ENCODE measurements at regions not wholly inside any gene's neighbourhood (a gene's known extent, or its start where the extent isn't known, plus 50 kb on each side); places are given as distances from the start of the nearest gene placed in this dataset.
"Not testable (repeated sequence)": the region's sequence is repeated elsewhere in the genome, so short reads cannot be mapped to it uniquely, and the experiment has no call there.

DNA sequence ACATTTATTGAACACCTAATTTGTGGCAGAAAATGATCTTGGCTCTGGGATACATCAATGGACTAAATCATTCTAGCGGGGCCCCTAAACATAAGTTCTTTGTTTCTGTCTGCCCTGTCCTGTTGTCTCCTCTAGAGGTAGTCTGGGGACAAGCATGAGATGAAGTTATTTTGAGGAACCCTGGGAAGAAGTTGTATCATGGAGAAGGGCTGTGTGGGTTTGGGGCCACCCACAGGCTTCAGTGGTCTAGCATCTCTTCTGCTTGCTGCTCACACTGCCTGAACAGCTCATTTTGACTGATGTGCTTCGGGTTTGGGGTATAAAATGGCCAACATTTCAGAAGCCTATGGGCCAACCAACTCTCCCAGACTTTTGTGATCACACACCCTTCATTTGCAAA, 50.3 kb upstream of the OSBPL11 start:
- no peak overlapping the region for H3K27ac Mint-ChIP-seq

DNA sequence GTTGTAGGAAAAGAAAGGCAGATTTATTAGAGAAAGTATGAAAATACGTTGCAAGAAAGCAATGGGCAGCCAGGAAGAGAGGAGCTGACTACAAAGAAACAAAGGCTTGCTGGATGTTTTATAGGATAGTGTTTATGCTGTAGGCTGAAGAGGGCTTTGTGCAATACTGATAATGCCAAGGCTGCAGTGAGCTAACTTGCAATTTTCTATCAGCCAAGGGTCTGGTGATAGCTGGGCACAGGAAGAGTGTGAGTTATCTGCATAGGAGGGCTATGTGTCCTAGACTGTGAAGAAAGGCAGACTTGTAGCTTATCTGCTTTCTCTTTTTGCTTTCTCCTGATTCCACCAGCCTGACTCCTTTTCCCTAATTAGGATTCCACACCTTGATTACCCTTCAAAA, 51.3 kb upstream of the OSBPL11 start:
- H3K4me1 Mint-ChIP-seq = no peaks in the 10 kb centered on the region
- no peak for DNase-seq (ENCODE audit: low spot score in 2 of 2)
- H3K4me3 Mint-ChIP-seq = no peak overlapping the region
- ATAC-seq (ENCODE audit: low read depth) = no peak
- H3K27me3 Mint-ChIP-seq = no peaks in the 10 kb centered on the region
- no peaks in the 10 kb centered on the region for H3K9me3 Mint-ChIP-seq
- H3K27ac Mint-ChIP-seq = no peak overlapping the region
- H3K36me3 Mint-ChIP-seq = no peaks in the 10 kb centered on the region

More for the DNA sequence above, 50.3 kb upstream of the OSBPL11 start:
- DNase-seq (ENCODE audit: low spot score in 2 of 2) (no peak), ATAC-seq (ENCODE audit: low read depth) (no peak)
- H3K9me3 Mint-ChIP-seq = no peaks in the 10 kb centered on the region
- H3K4me3 Mint-ChIP-seq = no peak overlapping the region
- no peaks in the 10 kb centered on the region for H3K27me3 Mint-ChIP-seq
- no peaks in the 10 kb centered on the region for H3K4me1 Mint-ChIP-seq
- H3K36me3 Mint-ChIP-seq = no peaks in the 10 kb centered on the region

DNA sequence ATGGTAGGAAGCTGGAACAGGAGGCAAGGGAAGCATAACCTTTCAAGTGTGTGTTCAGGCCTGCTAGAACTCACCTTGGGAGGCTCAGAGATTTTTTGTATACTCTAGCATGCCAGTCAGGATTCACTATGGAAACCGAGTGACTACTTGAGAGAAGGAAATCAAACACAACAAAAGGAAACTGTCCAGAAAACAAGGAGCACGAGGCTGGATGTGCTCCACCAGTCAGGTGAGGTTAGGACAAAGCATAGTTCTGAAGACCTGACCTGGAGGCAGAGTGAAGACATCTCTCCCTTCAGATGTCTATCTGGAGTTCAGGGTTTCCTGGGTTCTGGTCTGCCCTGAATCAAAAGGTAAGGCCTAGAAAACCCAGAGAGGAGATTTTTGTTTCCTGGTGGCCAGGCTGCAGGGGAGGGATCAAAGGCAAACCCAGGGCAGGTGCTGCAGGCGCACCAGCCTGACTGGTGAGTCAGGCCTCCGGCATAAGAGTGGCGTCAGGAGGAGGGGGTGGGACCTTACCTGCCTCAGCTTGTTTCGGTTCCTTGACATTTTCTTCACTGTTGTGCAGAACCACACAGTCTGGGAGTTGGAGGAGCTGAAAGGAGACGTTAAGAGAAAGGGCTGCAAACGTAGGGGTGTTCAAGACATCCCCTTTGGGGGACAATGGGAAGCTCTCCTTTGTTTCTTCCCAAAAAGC, 52.2 kb upstream of the OSBPL11 start:
- Mint-ChIP-seq H3K27ac (no peak overlapping the region), H3K36me3 (no peaks in the 10 kb centered on the region), H3K9me3 (no peaks in the 10 kb centered on the region), H3K4me1 (no peaks in the 10 kb centered on the region), H3K4me3 (no peak overlapping the region), H3K27me3 (no peaks in the 10 kb centered on the region)
- DNase-seq (ENCODE audit: low spot score in 2 of 2) (no peak), ATAC-seq (ENCODE audit: low read depth) (no peak)

DNA sequence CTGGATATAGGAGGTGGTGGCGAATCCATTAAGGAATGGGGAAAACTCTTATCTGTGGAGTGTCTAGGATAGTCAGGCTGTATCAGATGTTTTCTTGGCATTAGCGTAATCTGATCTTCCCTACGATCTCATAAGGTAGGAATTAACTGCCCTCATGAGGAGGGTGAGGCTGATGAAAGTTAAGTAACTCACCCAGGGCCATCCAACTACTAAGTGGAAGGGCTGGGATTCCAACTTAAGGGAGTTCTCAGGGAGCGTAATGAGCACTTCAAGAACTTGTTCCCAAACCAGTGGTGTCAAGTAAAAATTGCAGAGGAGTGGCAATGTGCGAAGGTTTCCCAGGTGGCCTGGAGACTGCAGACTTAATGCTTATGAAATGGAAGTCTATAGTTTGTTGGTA, 55.9 kb upstream of the OSBPL11 start:
- H3K36me3 Mint-ChIP-seq = no peaks in the 10 kb centered on the region
- ATAC-seq (ENCODE audit: low read depth) (no peak), DNase-seq (ENCODE audit: low spot score in 2 of 2) (no peak)
- no peaks in the 10 kb centered on the region for H3K4me1 Mint-ChIP-seq
- no peaks in the 10 kb centered on the region for H3K27me3 Mint-ChIP-seq
- no peaks in the 10 kb centered on the region for H3K9me3 Mint-ChIP-seq
- H3K4me3 Mint-ChIP-seq = no peak overlapping the region
- H3K27ac Mint-ChIP-seq = no peak overlapping the region

DNA sequence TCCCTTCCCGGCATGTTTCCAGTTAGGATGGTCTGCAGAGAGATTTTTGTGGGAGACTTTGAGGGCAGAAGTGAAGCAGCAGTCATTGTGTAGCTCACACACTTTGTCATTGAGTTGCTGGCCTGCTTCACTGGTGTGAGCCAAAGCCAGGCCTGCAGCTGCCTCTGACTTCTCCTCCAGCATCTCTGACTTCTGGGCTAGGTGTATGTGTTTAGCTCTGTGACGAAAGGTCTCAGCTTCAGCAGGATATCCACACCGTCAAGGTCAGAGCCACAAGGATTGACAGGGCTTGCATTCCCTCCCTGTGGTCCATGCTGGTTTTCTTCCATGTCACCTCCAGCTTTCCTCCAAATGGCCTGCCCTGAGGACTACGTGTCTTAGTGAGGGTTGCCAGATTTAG, 57.1 kb upstream of the OSBPL11 start:
- ATAC-seq (ENCODE audit: low read depth) = no peak
- Mint-ChIP-seq H3K27ac (no peak overlapping the region), H3K9me3 (no peaks in the 10 kb centered on the region), H3K4me3 (no peak overlapping the region), H3K27me3 (no peaks in the 10 kb centered on the region), H3K36me3 (no peaks in the 10 kb centered on the region), H3K4me1 (no peaks in the 10 kb centered on the region)
- DNase-seq (ENCODE audit: low spot score in 2 of 2) = no peak

DNA sequence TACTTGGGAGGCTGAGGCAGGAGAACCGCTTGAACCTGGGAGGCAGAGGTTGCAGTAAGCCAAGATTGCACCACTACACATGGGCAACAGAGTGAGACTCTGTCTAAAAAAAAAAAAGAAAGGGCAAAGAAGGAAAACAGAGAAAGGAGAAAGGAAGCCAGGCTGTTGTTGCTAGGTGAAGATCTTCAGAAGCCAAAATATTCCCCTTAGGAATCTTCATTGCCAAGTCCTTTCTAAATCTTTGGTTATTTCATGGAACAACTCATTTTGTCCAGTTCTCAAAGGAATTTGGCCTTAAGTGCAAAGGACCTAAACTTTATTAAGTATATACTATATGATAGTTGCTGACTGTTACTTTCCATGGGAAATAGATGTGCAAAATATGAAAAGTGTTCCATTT, 59.2 kb upstream of the OSBPL11 start:
- Mint-ChIP-seq H3K27ac (no peak overlapping the region), H3K27me3 (no peaks in the 10 kb centered on the region), H3K9me3 (no peaks in the 10 kb centered on the region), H3K4me3 (no peak overlapping the region), H3K4me1 (no peaks in the 10 kb centered on the region), H3K36me3 (no peaks in the 10 kb centered on the region)
- ATAC-seq (ENCODE audit: low read depth) = no peak
- DNase-seq (ENCODE audit: low spot score in 2 of 2) = no peak

DNA sequence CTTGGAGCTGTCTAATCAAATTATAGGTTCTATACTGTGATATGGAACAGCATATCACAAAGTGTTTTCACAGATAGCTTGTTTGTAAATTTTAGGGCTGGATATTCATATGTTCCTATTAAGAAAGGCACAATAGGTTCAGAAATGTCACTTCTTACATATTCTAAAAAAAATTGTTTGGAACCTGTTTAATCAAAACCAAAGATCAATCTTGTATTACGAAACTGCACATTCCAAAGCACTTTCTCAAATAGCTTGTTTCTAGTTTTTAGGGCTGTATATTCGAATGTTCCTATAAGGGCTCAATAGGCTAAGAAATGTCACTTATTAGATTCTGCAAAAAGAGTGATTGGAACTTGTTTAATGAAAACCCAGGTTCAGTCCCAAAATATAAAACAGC, 67.4 kb upstream of the OSBPL11 start:
- no peak overlapping the region for H3K27ac Mint-ChIP-seq
- H3K36me3 Mint-ChIP-seq = no peaks in the 10 kb centered on the region
- H3K27me3 Mint-ChIP-seq = no peaks in the 10 kb centered on the region
- no peaks in the 10 kb centered on the region for H3K4me1 Mint-ChIP-seq
- H3K4me3 Mint-ChIP-seq = no peak overlapping the region
- H3K9me3 Mint-ChIP-seq = no peaks in the 10 kb centered on the region
- DNase-seq (ENCODE audit: low spot score in 2 of 2) (no peak), ATAC-seq (ENCODE audit: low read depth) (no peak)

DNA sequence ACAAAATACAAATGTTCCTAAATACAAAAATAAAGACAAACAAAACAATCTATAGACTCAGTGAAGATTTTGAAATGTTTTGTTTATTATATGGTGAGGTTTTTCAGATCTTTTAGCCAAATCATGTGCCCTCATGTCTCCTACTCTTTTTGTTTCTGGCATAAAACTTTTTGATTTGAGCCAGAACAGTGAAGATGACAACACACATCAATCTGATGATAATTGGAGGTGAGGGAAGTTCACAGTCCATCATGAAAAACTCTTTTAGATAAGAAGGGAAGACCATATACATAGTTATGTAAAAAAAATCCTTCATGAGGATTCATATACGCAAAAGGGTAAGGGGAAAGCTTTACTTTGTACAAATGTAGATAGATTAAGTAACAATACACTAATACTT, 75.1 kb upstream of the OSBPL11 start:
- Mint-ChIP-seq H3K27me3 (no peaks in the 10 kb centered on the region), H3K27ac (no peak overlapping the region), H3K4me3 (no peak overlapping the region), H3K36me3 (no peaks in the 10 kb centered on the region), H3K4me1 (no peaks in the 10 kb centered on the region), H3K9me3 (no peaks in the 10 kb centered on the region)
- DNase-seq (ENCODE audit: low spot score in 2 of 2) = no peak
- no peak for ATAC-seq (ENCODE audit: low read depth)

DNA sequence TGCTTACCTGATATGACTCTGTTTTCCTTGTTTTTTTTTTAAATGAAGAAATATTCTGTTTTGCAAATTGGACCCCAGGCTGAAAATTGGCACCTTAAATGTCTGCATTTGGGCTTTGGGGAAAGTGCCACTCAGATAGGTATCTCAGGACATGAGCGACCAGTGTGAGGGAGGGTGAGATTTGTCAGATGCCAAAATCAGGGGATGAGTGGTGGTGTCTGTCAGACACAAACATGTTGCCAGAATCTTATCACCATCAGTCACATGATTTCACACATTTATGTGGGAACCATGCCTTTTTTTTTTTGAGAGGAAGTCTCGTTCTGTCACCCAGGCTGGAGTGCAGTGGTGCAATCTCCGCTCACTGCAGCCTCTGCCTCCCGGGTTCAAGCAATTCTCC, 75.6 kb upstream of the OSBPL11 start:
- Mint-ChIP-seq H3K36me3 (no peaks in the 10 kb centered on the region), H3K27me3 (no peaks in the 10 kb centered on the region), H3K4me1 (no peaks in the 10 kb centered on the region), H3K4me3 (no peak overlapping the region), H3K9me3 (no peaks in the 10 kb centered on the region), H3K27ac (no peak overlapping the region)
- no peak for ATAC-seq (ENCODE audit: low read depth)
- no peak for DNase-seq (ENCODE audit: low spot score in 2 of 2)

DNA sequence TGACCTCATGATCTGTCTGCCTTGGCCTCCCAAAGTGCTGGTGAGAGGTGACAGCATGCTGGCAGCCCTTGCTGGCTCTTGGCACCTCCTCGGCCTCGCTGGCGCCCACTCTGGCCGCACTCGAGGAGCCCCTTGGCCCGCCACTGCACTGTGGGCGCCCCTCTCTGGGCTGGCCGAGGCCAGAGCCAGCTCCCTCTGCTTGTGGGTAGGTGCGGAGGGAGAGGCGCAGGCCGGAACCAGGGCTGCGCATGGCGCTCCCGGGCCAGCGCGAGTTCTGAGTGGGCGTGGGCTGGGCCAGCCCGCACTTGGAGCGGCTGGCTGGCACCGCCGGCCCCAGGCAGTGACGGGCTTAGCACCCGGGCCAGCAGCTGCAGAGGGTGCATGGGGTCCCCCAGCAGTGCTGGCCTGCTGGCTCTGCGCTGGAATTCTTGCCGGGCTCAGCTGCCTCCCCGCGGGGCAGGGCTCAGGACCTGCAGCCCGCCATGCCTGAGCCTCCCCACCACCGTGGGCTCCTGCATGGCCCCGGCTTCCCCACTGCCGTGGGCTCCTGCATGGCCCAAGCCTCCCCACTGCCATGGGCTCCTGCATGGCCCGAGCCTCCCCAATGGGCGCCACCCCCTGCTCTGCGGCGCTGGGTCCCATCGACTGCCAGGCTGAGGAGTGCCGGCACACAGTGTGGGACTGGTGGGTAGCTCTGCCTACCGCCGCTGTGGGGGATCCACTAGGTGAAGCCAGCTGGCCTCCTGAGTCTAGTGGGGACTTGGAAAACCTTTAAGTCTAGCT, 76.4 kb upstream of the OSBPL11 start:
- Mint-ChIP-seq H3K36me3 (no peaks in the 10 kb centered on the region), H3K4me3 (no peak overlapping the region), H3K4me1 (no peaks in the 10 kb centered on the region), H3K27ac (no peak overlapping the region), H3K9me3 (no peaks in the 10 kb centered on the region), H3K27me3 (no peaks in the 10 kb centered on the region)
- ATAC-seq (ENCODE audit: low read depth) (no peak), DNase-seq (ENCODE audit: low spot score in 2 of 2) (no peak)

DNA sequence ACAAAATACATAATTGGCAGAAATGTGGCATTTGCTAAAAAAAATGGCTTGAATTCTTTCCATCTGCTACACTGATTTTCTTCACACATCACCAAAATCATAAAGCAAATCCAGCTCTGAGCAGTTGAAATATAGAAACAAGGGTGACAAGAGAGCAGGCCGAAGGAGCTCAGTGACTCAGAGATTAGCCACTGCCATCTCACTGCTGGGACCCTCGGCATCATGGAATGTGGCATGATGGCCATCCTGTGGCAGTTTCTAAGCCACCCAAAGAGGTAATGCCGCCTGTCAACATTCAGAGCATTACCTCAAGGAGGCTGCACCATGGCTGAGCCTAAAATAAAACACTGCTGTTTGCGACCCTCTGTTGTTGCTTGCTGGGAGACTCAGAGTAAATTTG, 80.5 kb upstream of the OSBPL11 start:
- ATAC-seq (ENCODE audit: low read depth) = no peak
- no peak for DNase-seq (ENCODE audit: low spot score in 2 of 2)
- Mint-ChIP-seq H3K4me1 (no peaks in the 10 kb centered on the region), H3K27ac (no peak overlapping the region), H3K36me3 (no peaks in the 10 kb centered on the region), H3K4me3 (no peak overlapping the region), H3K9me3 (no peaks in the 10 kb centered on the region), H3K27me3 (no peaks in the 10 kb centered on the region)

DNA sequence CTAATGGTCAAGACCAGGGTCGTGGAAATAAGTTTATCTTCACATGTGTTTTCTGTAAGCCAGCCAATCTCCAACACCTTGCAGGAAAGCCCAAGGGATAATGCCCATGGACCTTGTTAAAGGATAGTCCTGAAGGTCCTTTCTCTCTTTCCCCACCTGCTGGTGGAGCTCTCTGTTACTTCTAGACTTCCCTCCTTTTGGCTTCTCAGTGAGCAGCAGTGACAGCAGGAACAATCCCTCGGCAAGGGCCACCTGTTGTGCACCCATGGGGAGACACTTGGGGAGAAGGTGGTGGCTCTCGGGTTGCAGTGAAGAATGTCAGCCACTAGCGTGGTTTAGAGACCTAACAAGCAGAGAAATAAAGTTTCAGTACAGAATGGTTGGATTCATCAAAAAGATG, 84.0 kb upstream of the OSBPL11 start:
- Mint-ChIP-seq H3K27ac (no peak overlapping the region), H3K4me1 (no peaks in the 10 kb centered on the region), H3K4me3 (no peak overlapping the region), H3K36me3 (no peaks in the 10 kb centered on the region), H3K27me3 (peaks cover 5% of the 10 kb centered on the region), H3K9me3 (no peaks in the 10 kb centered on the region)
- DNase-seq (ENCODE audit: low spot score in 2 of 2) = no peak
- no peak for ATAC-seq (ENCODE audit: low read depth)

DNA sequence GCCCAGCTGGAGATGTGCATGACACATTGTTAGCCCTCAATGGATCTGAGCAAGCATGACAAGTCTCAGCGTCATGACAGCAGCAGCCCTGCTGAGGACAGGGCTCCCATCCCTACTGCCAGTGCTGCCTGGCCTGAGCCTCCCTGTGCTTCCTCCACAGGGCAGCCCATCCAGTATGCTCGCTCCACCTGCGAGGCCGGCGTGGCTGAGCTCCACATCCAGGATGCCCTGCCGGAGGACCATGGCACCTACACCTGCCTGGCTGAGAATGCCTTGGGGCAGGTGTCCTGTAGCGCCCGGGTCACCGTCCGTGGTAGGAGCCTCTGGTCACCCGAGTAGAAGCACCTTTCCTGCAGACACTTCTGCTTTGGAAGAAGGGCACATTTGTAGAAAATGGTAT, 85.8 kb upstream of the OSBPL11 start:
- no peak overlapping the region for H3K4me3 Mint-ChIP-seq
- no peaks in the 10 kb centered on the region for H3K36me3 Mint-ChIP-seq
- H3K4me1 Mint-ChIP-seq = no peaks in the 10 kb centered on the region
- ATAC-seq (ENCODE audit: low read depth) (no peak), DNase-seq (ENCODE audit: low spot score in 2 of 2) (no peak)
- H3K27me3 Mint-ChIP-seq = peaks cover 8% of the 10 kb centered on the region
- no peak overlapping the region for H3K27ac Mint-ChIP-seq
- H3K9me3 Mint-ChIP-seq = no peaks in the 10 kb centered on the region

DNA sequence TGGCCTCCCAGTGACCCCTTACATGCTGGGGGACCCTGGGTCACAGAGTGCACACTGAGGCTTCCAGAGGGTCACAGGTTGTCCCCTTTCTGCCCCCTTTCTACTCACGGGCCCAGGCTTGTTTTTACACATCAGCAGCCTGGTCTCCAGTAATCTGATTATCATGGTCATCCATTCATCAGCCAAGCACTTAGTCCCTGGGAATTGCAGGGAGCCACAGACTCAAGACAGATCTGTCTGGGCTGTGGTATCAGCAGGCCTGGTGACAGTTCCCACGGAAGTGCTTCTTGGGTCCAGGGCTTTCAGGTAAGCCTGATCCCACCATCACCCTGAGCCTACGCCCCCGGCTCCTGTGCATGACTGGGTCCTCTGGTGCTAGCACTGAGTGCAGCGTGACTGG, 86.6 kb upstream of the OSBPL11 start:
- H3K27ac Mint-ChIP-seq; ATAC-seq (ENCODE audit: low read depth); H3K36me3 Mint-ChIP-seq; H3K27me3 Mint-ChIP-seq; H3K9me3 Mint-ChIP-seq; DNase-seq (ENCODE audit: low spot score in 2 of 2); H3K4me1 Mint-ChIP-seq; H3K4me3 Mint-ChIP-seq: not testable (repeated sequence)

DNA sequence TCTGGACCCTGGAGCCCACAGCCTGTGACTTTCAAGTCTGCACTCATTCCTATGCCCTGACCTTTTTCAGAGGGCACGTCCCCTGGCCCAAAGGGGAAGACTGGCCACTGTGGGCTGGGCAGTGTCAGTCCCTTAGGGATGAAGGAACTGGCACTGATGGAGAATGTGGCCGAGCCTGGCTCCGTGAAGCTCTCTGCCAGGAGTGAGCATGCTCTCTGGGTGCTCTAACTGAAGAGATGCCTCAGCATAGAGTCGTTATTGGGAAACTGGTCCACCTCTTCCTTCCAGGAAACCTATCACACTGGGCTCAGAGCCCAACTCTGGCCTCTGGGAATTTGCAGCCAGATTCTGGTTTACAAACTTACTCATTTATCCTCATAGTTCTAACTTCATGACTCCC, 87.3 kb upstream of the OSBPL11 start:
- not testable (repeated sequence) for DNase-seq (ENCODE audit: low spot score in 2 of 2); H3K9me3 Mint-ChIP-seq; H3K27ac Mint-ChIP-seq; H3K4me3 Mint-ChIP-seq; H3K36me3 Mint-ChIP-seq; H3K27me3 Mint-ChIP-seq; H3K4me1 Mint-ChIP-seq; ATAC-seq (ENCODE audit: low read depth)
